Fibroblast of villous mesenchyme (primary cell): ENCODE measurements at regions not wholly inside any gene's neighbourhood (a gene's known extent, or its start where the extent isn't known, plus 50 kb on each side); places are given as distances from the start of the nearest gene placed in this dataset.
"Not testable (repeated sequence)": the region's sequence is repeated elsewhere in the genome, so short reads cannot be mapped to it uniquely, and the experiment has no call there.

Source experiments
- DNase-seq: peaks from one replicate; pipeline ENCODE4 v3.0.0-alpha.2; 2010; ENCODE audit warnings: low read depth
- H3K4me3 ChIP-seq: 2 replicates; pipeline ENCODE4 v1.5.1; 2011; ENCODE audit warnings: low read depth, mild to moderate bottlenecking, low read length
- CTCF ChIP-seq: IDR thresholded peaks from 2 replicates; pipeline ENCODE4 v1.5.1; 2012; ENCODE audit warnings: low read depth, mild to moderate bottlenecking, low read length; ENCODE audit not compliant: insufficient read depth

GRCh38 chr7:66443946-66444345 lies 184.7 kb upstream of the KCTD7 start:
- TF ChIP-seq CTCF = no peak
- H3K4me3 ChIP-seq = no peak overlapping the region
- peak; percentile 48 for DNase-seq

- DNase-seq, H3K4me3 ChIP-seq: not testable (repeated sequence)
Observed at GRCh38 chr7:66447007-66447406, 181.7 kb upstream of the KCTD7 start.

- peak; percentile 67 for DNase-seq
- H3K4me3 ChIP-seq = not testable (repeated sequence)
Observed at GRCh38 chr7:66450814-66451213, 177.9 kb upstream of the KCTD7 start.

- DNase-seq, H3K4me3 ChIP-seq: not testable (repeated sequence)
Observed at GRCh38 chr7:66451713-66452112, 177.0 kb upstream of the KCTD7 start.

GRCh38 chr7:66452165-66452564 lies 176.5 kb upstream of the KCTD7 start:
- no peak for DNase-seq
- TF ChIP-seq CTCF = no peak
- no peak overlapping the region for H3K4me3 ChIP-seq

- no peak for TF ChIP-seq CTCF
- H3K4me3 ChIP-seq = no peak overlapping the region
- no peak for DNase-seq
Observed at GRCh38 chr7:66453340-66453739, 175.3 kb upstream of the KCTD7 start.

GRCh38 chr7:66454600-66455225 lies 174.0 kb upstream of the KCTD7 start:
- no peak overlapping the region for H3K4me3 ChIP-seq
- no peak for TF ChIP-seq CTCF
- no peak for DNase-seq

GRCh38 chr7:66455432-66455831 lies 173.2 kb upstream of the KCTD7 start:
- not testable (repeated sequence) for H3K4me3 ChIP-seq, DNase-seq

GRCh38 chr7:66456431-66456830 lies 172.2 kb upstream of the KCTD7 start:
- not testable (repeated sequence) for H3K4me3 ChIP-seq, DNase-seq

GRCh38 chr7:66458991-66459390 lies 169.7 kb upstream of the KCTD7 start:
- H3K4me3 ChIP-seq, DNase-seq: not testable (repeated sequence)

GRCh38 chr7:66459783-66460413 lies 168.8 kb upstream of the KCTD7 start:
- not testable (repeated sequence) for DNase-seq, H3K4me3 ChIP-seq
